ENCODE measurements at regions not wholly inside any gene's neighbourhood (a gene's known extent, or its start where the extent isn't known, plus 50 kb on each side); places are given as distances from the start of the nearest gene placed in this dataset.
"Not testable (repeated sequence)": the region's sequence is repeated elsewhere in the genome, so short reads cannot be mapped to it uniquely, and the experiment has no call there.

DNA sequence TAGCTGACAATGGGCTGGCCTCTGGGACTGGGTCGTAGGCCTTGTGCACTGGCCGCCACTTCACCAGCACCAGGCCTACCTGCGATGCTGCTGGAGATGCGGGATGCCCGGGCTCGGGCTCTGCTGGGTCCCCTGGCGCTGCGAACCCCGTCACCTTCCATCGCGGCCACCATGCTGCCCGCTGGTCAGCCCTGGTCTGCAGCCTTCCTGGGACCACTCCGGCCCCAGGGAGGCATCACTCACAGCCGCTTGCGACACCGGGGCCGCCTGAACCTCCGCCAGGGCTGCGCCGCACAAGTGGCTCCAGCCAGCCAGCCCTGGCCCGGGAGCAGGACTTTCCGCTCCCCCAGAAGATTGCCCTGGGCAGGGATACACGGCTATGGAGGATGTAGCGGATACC, 78.1 kb upstream of the ZNF337 start:
- DNase-seq = not testable (repeated sequence)

DNA sequence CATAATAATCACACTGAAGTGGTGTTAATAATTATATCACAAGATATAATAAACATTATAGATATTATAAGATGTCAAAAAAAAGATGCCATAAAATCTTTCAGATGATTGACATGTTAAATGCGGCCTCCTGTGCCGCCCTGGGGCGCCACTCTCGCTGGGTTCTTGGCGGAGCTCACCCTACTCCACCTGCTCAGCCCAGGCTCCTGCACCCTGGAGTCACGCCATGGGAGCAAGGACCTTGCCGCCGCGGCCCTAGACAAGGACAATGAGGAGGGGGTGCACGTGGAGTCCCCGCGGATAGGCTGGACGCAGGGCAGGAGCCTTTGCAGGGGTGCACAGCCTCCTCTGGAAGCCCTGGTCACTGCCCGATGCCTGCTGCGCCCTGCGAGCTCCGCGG, 77.5 kb upstream of the ZNF337 start:
- not testable (repeated sequence) for DNase-seq

DNA sequence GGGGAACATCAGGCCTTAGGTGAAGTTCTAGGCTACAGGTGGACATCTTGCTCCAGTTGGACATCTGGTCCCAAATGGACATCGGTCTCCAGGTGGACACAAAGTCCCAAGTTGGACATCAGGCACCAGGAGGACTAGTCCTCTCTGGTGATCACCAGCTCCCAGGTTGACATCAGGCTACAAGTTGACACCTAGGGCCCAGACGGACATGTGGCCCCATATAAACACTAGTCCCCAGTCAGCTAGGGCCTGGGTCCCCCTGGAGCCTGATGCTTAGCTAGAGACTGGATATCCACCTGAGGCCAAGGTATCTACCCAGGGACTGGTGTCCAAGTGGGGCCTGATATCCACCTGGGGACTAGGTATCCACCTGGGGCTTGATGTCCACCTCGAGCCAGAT, 75.8 kb upstream of the ZNF337 start:
- not testable (repeated sequence) for DNase-seq

DNA sequence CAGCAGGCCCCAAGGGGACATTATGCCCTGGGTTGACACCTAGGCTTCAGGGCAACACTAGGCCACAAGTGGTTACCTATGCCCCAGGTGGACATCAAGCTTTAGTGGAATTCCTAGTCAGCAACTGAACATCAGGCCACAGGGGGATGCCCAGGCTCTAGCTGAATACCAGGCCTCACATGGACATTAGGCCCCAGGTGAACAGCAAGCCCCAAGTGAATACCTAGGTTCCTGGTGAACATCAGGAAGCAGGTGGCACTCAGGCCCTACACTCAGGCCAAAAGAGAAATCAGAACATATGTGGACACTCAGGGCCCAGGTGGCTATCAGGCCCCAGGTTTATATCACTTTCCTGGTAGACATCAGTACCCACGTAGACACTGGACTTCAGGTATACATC, 75.2 kb upstream of the ZNF337 start:
- DNase-seq = not testable (repeated sequence)

- DNase-seq = no peak
Observed at GRCh38 chr20:25761596-25761995, 64.9 kb upstream of the ZNF337 start.

GRCh38 chr20:25761046-25761445, 64.4 kb upstream of the ZNF337 start:
- DNase-seq = not testable (repeated sequence)

DNA sequence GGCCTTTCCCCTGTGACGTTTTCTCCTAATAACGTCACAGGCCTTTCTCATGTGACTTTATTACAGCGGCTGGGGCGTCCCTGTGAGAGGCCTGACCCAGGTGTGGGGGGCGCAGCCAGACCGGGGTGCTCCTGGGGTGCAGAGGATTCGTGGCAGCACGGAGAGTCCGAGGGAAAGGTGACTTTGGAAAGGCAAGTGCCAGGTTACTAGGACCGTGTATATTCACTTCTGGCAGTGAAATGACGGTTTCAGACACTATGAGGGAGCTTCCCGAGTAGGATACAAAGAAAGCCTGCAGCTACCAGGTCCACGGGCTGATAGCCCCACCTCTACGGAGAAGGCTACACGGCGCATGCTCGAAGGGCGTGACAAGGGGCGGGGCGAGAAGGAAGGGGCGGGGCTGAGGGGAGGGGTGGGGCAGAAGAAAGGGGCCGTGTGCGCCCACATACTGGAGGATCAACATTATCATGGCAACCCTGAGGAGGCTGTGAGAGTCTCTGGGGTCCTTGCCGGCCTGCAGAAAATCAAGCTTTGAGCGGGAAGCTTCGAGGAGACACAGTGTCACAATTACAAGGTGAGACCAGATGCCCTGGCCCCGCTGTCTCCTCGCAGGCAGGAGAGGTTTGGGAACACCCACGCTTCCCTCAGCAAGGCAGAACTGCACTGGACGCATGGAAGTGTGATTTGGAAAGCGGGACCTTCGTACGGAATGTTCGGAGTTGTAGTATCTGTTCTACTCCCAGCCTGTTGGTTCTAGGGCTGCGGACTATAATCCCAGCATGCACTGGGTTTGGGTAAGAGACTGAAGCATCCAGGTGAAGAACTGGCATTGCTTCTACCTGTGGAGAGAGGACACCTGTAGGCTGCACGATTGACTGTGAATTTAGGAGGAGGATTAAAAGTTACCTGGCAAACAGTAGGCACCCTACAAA, 54.4 kb upstream of the ZNF337 start:
- no peak for DNase-seq

GRCh38 chr20:25750220-25750764, 53.6 kb upstream of the ZNF337 start:
- no peak for DNase-seq

- no peak for DNase-seq
Observed at GRCh38 chr20:25749649-25750048, 53.0 kb upstream of the ZNF337 start.
